Right lobe of liver (tissue), 4 donors: ENCODE measurements at regions not wholly inside any gene's neighbourhood (a gene's known extent, or its start where the extent isn't known, plus 50 kb on each side); places are given as distances from the start of the nearest gene placed in this dataset.

Source experiments
- CTCF ChIP-seq, 4 donors: fragments of 200-600 bp in 3 of 4; fragments of 450-650 bp in 1 of 4; IDR thresholded peaks; one replicate each; pipeline versions ENCODE4 v1.5.1 to v1.8.0; 2016 to 2022; ENCODE audit warnings: antibody characterized with exemption in 4 of 4, mild to moderate bottlenecking in 2 of 4
- POLR2A ChIP-seq: fragments of 450-650 bp; IDR thresholded peaks from one replicate; pipeline ENCODE4 v1.6.1; 2017; ENCODE audit warnings: antibody characterized with exemption, mild to moderate bottlenecking
- donor health status: DM: no; HTN: no; CAD: no.
- donor health status: DM: no; HTN: no; CAD: no.
- donor health status: DM: no; HTN: yes; CAD: no.

GRCh38 chr3:143185401-143185800 is 65.8 kb downstream of the CHST2 start:
- no peak for TF ChIP-seq CTCF (IDR thresholded peaks at IDR 0.05)
- no peak for TF ChIP-seq POLR2A
